Left lung (tissue), 4 donors: ENCODE measurements at regions not wholly inside any gene's neighbourhood (a gene's known extent, or its start where the extent isn't known, plus 50 kb on each side); places are given as distances from the start of the nearest gene placed in this dataset.

Source experiments
- ATAC-seq: fragments of 200-7000 bp; cut with Tn5 transposase; one replicate; pipeline ENCODE4 v1.9.1; 2020; ENCODE audit warnings: moderate library complexity
- DNase-seq, 4 donors: peaks; one replicate each; pipeline ENCODE4 v3.0.0-alpha.2; 2013 to 2020
- H3K27ac ChIP-seq, 2 donors: fragments of 200-600 bp; sonication (generic) in 1 of 2; one replicate each; pipeline versions ENCODE4 v1.5.0 to v1.8.0; 2020 to 2021
- H3K27me3 ChIP-seq, 2 donors: fragments of 200-600 bp; sonication (generic) in 1 of 2; one replicate each; pipeline versions ENCODE4 v1.5.0 to v1.8.0; 2020 to 2021
- H3K36me3 ChIP-seq, 2 donors: fragments of 200-600 bp; sonication (generic) in 1 of 2; one replicate each; pipeline versions ENCODE4 v1.5.0 to v1.8.0; 2020 to 2021
- H3K4me1 ChIP-seq, 2 donors: fragments of 200-600 bp; one replicate each; pipeline ENCODE4 v1.8.0; 2021
- H3K4me3 ChIP-seq, 2 donors: fragments of 200-600 bp; sonication (generic) in 1 of 2; one replicate each; pipeline versions ENCODE4 v1.5.0 to v1.8.0; 2020 to 2021; ENCODE audit warnings: mild to moderate bottlenecking in 1 of 2
- H3K9me3 ChIP-seq, 2 donors: fragments of 200-600 bp; sonication (generic) in 1 of 2; one replicate each; pipeline versions ENCODE4 v1.5.0 to v1.8.0; 2020 to 2021
- intact Hi-C, 2 donors: fragments of 100-400 bp; cut with DNase I; formaldehyde crosslinking; loops; one replicate each; pipeline versions ENCODE4 v1.11.2 to v1.14.2; 2022
- TF ChIP-seq, protein P1 (sequence below), 2 donors: fragments of 200-600 bp; sonication (generic) in 1 of 2; IDR thresholded peaks; one replicate each; pipeline versions ENCODE4 v1.5.0 to v1.8.0; 2021; ENCODE audit warnings: antibody characterized with exemption in 2 of 2
- donor health status: DM: no; HTN: yes; CAD: no.
- donor health status: DM: no; HTN: no; CAD: no.

DNA sequence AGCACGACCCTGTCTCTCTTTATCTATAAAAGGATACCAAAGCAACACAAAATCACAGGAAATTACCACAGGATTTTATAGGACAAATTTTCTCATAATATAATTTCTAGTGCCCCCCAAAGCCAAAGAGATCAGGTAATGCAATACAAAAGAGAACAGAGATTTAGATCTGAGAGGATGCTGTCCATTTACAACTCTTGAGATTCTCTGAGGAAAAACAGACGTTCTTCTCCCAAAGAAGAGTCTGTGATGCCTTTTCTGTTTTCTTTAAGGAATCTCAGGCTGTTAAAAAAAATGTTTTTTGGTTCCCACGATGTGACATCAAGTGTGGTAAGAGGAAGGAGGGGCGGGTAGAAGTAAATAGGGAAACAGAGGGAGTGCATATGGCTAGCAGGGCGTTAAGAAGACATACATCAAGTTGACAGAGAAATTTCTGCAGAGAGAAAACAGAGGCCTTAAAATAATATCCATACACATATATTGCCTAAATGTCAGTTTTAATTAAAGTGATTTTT, 274.7 kb downstream of the YTHDC2 start:
- Histone ChIP-seq H3K27me3 (no peaks in the 10 kb centered on the region), H3K36me3 (no peaks in the 10 kb centered on the region), H3K9me3 (no peaks in the 10 kb centered on the region), H3K4me3 (no peak overlapping the region), H3K27ac (no peak overlapping the region), H3K4me1 (no peaks in the 10 kb centered on the region)
- DNase-seq (no peak), ATAC-seq (no peak)
- TF ChIP-seq, protein P1, sequence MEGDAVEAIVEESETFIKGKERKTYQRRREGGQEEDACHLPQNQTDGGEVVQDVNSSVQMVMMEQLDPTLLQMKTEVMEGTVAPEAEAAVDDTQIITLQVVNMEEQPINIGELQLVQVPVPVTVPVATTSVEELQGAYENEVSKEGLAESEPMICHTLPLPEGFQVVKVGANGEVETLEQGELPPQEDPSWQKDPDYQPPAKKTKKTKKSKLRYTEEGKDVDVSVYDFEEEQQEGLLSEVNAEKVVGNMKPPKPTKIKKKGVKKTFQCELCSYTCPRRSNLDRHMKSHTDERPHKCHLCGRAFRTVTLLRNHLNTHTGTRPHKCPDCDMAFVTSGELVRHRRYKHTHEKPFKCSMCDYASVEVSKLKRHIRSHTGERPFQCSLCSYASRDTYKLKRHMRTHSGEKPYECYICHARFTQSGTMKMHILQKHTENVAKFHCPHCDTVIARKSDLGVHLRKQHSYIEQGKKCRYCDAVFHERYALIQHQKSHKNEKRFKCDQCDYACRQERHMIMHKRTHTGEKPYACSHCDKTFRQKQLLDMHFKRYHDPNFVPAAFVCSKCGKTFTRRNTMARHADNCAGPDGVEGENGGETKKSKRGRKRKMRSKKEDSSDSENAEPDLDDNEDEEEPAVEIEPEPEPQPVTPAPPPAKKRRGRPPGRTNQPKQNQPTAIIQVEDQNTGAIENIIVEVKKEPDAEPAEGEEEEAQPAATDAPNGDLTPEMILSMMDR (IDR thresholded peaks at IDR 0.05) = no peak
- intact Hi-C loops = no loop called here

DNA sequence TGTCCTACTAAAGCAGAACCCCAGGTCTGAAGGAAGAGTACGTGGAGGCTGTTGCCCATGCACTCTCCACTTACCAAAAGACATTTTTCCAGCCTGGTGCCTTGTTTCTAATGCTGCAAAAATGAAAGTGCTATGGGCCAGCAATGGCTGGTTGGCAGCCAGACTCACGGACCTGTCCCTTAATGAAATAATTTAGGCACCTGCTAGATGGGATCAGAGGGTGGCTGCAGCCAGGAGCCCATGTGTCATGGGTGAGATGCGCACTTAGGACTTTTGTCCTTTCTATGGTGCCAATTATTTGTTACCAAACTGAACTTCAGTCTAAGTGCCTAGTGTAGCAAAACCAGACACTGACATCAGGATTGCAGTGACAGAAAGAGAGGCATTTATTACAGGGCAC, 276.3 kb downstream of the YTHDC2 start:
- Histone ChIP-seq H3K4me3 (no peak overlapping the region), H3K4me1 (no peaks in the 10 kb centered on the region), H3K27ac (no peak overlapping the region), H3K9me3 (no peaks in the 10 kb centered on the region), H3K27me3 (no peaks in the 10 kb centered on the region), H3K36me3 (no peaks in the 10 kb centered on the region)
- no peak for DNase-seq
- ATAC-seq = no peak
- intact Hi-C loops = no loop called here
- TF ChIP-seq, protein P1 (IDR thresholded peaks at IDR 0.05) = no peak

DNA sequence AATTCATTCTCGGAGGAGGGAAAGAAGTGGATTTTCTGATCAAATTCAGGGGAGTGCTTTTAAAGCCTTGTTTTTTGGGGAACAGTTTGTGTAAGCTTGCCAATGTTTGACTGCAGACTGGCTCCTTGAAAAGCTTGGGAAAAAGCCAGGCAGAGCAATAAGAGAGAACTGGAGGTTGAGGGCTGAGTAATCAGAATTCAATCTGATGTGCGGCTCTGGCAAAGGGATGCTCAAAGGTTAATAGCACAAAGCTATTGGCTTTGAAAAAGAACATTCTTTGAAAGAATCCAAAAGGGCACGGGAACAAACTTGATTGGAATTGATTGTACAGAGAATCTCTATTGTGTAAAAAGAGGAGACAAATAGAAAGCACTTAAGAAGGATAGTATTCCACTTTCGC, 279.3 kb downstream of the YTHDC2 start:
- no peak overlapping the region for H3K27ac ChIP-seq
- TF ChIP-seq, protein P1 (IDR thresholded peaks at IDR 0.05) = no peak
- no peak overlapping the region for H3K4me3 ChIP-seq
- no peaks in the 10 kb centered on the region for H3K4me1 ChIP-seq
- no peak for DNase-seq
- ATAC-seq = no peak
- intact Hi-C loops = no loop called here
- H3K36me3 ChIP-seq = no peaks in the 10 kb centered on the region
- no peaks in the 10 kb centered on the region for H3K9me3 ChIP-seq
- H3K27me3 ChIP-seq = no peaks in the 10 kb centered on the region

DNA sequence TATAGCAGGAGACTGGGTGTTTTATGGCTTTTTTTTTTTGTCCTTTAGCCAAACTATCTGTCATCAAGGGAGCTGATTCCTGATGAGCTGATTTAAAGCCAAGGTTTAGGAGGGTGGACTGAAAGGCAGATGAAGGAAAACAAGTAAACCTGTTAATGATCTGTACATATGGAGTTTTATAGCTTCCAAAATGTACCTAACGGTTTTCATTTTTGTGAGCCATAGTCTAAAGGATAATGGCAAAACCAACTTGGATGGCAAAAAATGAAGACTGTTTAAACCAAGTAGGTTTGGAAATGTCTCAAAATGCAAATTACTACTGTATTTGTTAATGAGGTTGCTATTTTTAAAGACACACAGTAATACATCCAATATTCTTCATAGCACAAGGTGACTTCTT, 281.5 kb downstream of the YTHDC2 start:
- no peak overlapping the region for H3K27ac ChIP-seq
- H3K9me3 ChIP-seq = no peaks in the 10 kb centered on the region
- no peak for DNase-seq
- intact Hi-C loops = no loop called here
- TF ChIP-seq, protein P1 (IDR thresholded peaks at IDR 0.05) = no peak
- no peak for ATAC-seq
- H3K27me3 ChIP-seq = no peaks in the 10 kb centered on the region
- H3K36me3 ChIP-seq = no peaks in the 10 kb centered on the region
- H3K4me1 ChIP-seq = no peaks in the 10 kb centered on the region
- H3K4me3 ChIP-seq = no peak overlapping the region

DNA sequence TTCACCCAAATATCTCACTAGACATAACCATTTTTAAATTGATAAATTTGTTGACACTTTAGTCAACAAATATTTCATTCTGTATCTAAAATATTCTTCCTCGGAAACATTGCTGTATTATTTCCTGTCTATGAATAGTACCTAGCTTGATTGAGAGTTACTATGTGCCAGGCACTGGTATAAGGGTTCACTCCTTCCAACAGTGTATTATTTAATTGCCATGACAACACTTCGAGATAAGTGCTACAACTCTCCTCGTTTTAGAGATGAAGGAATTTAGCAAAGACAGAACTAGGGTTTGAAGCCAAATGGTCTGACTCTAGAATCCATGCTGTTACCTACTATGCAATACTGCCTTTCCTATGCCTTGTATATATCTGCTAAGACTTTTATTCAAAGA, 287.2 kb downstream of the YTHDC2 start:
- H3K36me3 ChIP-seq = no peaks in the 10 kb centered on the region
- H3K9me3 ChIP-seq = no peaks in the 10 kb centered on the region
- no peak overlapping the region for H3K4me3 ChIP-seq
- intact Hi-C loops = no loop called here
- no peak for ATAC-seq
- no peaks in the 10 kb centered on the region for H3K4me1 ChIP-seq
- H3K27ac ChIP-seq = no peak overlapping the region
- TF ChIP-seq, protein P1 (IDR thresholded peaks at IDR 0.05) = no peak
- no peak for DNase-seq
- no peaks in the 10 kb centered on the region for H3K27me3 ChIP-seq
